IMR-90 (cell line): ENCODE measurements at regions not wholly inside any gene's neighbourhood (a gene's known extent, or its start where the extent isn't known, plus 50 kb on each side); places are given as distances from the start of the nearest gene placed in this dataset.

Experiments used
- ATAC-seq: fragments of 200-7000 bp; cut with Tn5 transposase; 2 replicates; pipeline ENCODE4 v1.9.1; 2020; ENCODE audit warnings: low read depth, mild to moderate bottlenecking, moderate library complexity
- BruUV-seq: library from RNA; stranded (reverse); fragments of 400-500 nt; replicated peaks from 2 replicates; lab custom pipeline; 2021; lab: Mats Ljungman, UMichigan
- CTCF ChIA-PET: fragments of 300-600 bp; formaldehyde crosslinking; extraction: SDS; loops from one replicate; lab custom pipeline; 2021; ENCODE audit warnings: antibody characterized with exemption; lab: Yijun Ruan, JAX
- POLR2A ChIA-PET: fragments of 300-600 bp; sonication (Branson Sonifier 250); formaldehyde crosslinking; loops from one replicate; lab custom pipeline; 2022; ENCODE audit warnings: antibody characterized with exemption; ENCODE audit not compliant: unreplicated experiment; lab: Charles Lee
- DNase-seq: peaks from one replicate; pipeline ENCODE4 v3.0.0; 2013
- H2AFZ ChIP-seq: replicated peaks from 2 replicates; pipeline ENCODE3; 2013; ENCODE audit warnings: low read length, mild to moderate bottlenecking; ENCODE audit not compliant: poor library complexity
- H2AK5ac ChIP-seq: 2 replicates; pipeline ENCODE4 v1.6.1; 2013; ENCODE audit warnings: low read depth, low read length, inconsistent platforms
- H2AK9ac ChIP-seq: replicated peaks from 2 replicates; pipeline ENCODE3; 2013; ENCODE audit warnings: mild to moderate bottlenecking, low read depth, low read length, moderate library complexity; ENCODE audit not compliant: poor library complexity
- H2BK120ac ChIP-seq: 2 replicates; pipeline ENCODE4 v1.6.1; 2013; ENCODE audit warnings: low read depth, low read length, inconsistent platforms
- H2BK15ac ChIP-seq: 3 replicates; pipeline ENCODE4 v1.6.1; 2013; ENCODE audit warnings: low read depth, low read length, inconsistent platforms
- H2BK20ac ChIP-seq: 2 replicates; pipeline ENCODE4 v1.6.1; 2013; ENCODE audit warnings: low read depth, mild to moderate bottlenecking, inconsistent platforms, low read length, moderate library complexity
- H2BK5ac ChIP-seq: 2 replicates; pipeline ENCODE4 v1.6.1; 2013; ENCODE audit warnings: mild to moderate bottlenecking, low read depth, low read length, inconsistent platforms; ENCODE audit not compliant: poor library complexity, severe bottlenecking
- H3K14ac ChIP-seq: replicated peaks from 2 replicates; pipeline ENCODE4 v1.6.1; 2013; ENCODE audit warnings: low read depth, low read length, inconsistent platforms
- H3K18ac ChIP-seq: 2 replicates; pipeline ENCODE4 v1.6.1; 2013; ENCODE audit warnings: low read depth, low read length, control low read depth
- H3K23ac ChIP-seq: 2 replicates; pipeline ENCODE4 v1.6.1; 2013; ENCODE audit warnings: low read depth, low read length, inconsistent platforms
- H3K27ac ChIP-seq: 2 replicates; pipeline ENCODE4 v1.5.1; 2013; ENCODE audit warnings: mild to moderate bottlenecking, control low read depth, low read length; ENCODE audit not compliant: insufficient read depth
- H3K27me3 ChIP-seq: 2 replicates; pipeline ENCODE4 v1.6.1; 2013; ENCODE audit warnings: low read length; ENCODE audit not compliant: control insufficient read depth, insufficient read depth
- H3K36me3 ChIP-seq: 2 replicates; pipeline ENCODE4 v1.6.1; 2013; ENCODE audit warnings: low read length, mixed read lengths; ENCODE audit not compliant: control insufficient read depth, insufficient read depth
- H3K4ac ChIP-seq: 2 replicates; pipeline ENCODE4 v1.6.1; 2013; ENCODE audit warnings: low read depth, low read length, inconsistent platforms
- H3K4me1 ChIP-seq: 2 replicates; pipeline ENCODE4 v1.6.1; 2013; ENCODE audit warnings: low read length, mixed read lengths; ENCODE audit not compliant: control insufficient read depth, insufficient read depth
- H3K4me2 ChIP-seq: 2 replicates; pipeline ENCODE4 v1.6.1; 2013; ENCODE audit warnings: low read depth, mild to moderate bottlenecking, control low read depth, low read length, moderate library complexity
- H3K4me3 ChIP-seq: 2 replicates; pipeline ENCODE4 v1.5.1; 2013; ENCODE audit warnings: low read depth, mild to moderate bottlenecking, control low read depth, low read length, moderate library complexity; ENCODE audit not compliant: insufficient read depth
- H3K56ac ChIP-seq: 2 replicates; pipeline ENCODE4 v1.6.1; 2013; ENCODE audit warnings: low read length, inconsistent platforms; ENCODE audit not compliant: insufficient read depth; ENCODE audit errors: extremely low read depth
- H3K79me1 ChIP-seq, 2 experiments: 2 replicates each; pipeline ENCODE4 v1.6.1; 2013; ENCODE audit warnings: low read length in 2 of 2, inconsistent platforms in 1 of 2, low read depth in 1 of 2
- H3K9ac ChIP-seq: 2 replicates; pipeline ENCODE4 v1.6.1; 2013; ENCODE audit warnings: low read depth, low read length, control low read depth
- H3K9me1 ChIP-seq: 2 replicates; pipeline ENCODE4 v1.6.1; 2013; ENCODE audit warnings: low read length, inconsistent platforms; ENCODE audit not compliant: insufficient read depth
- H3K9me3 ChIP-seq: 2 replicates; pipeline ENCODE4 v1.6.1; 2013; ENCODE audit warnings: low read length; ENCODE audit not compliant: control insufficient read depth, insufficient read depth
- H4K20me1 ChIP-seq: 2 replicates; pipeline ENCODE4 v1.6.1; 2013; ENCODE audit warnings: low read length, inconsistent platforms; ENCODE audit not compliant: insufficient read depth
- H4K5ac ChIP-seq: 2 replicates; pipeline ENCODE4 v1.6.1; 2013; ENCODE audit warnings: mild to moderate bottlenecking, low read depth, low read length, control low read depth
- H4K8ac ChIP-seq, 2 experiments: 2 replicates each; pipeline ENCODE4 v1.6.1; 2013; ENCODE audit warnings: low read depth in 2 of 2, low read length in 2 of 2, control low read depth in 1 of 2, inconsistent platforms in 1 of 2
- H4K91ac ChIP-seq: 2 replicates; pipeline ENCODE4 v1.6.1; 2013; ENCODE audit warnings: low read depth, low read length, inconsistent platforms; ENCODE audit not compliant: insufficient read depth
- CEBPB ChIP-seq: IDR thresholded peaks from 2 replicates; pipeline ENCODE4 v1.6.1; 2012; ENCODE audit warnings: low read depth, low read length, improper control_type of control experiment
- CHD1 ChIP-seq: IDR thresholded peaks from 2 replicates; pipeline ENCODE4 v1.6.1; 2012; ENCODE audit warnings: low read depth, low read length, improper control_type of control experiment
- FOS ChIP-seq: fragments of 150-350 bp; IDR thresholded peaks from 2 replicates; pipeline ENCODE4 v1.6.1; 2016; ENCODE audit warnings: low read depth, low read length
- MAZ ChIP-seq: IDR thresholded peaks from 2 replicates; pipeline ENCODE4 v1.6.1; 2012; ENCODE audit warnings: low read depth, mild to moderate bottlenecking, low read length, improper control_type of control experiment, moderate library complexity, borderline replicate concordance
- RFX5 ChIP-seq: IDR thresholded peaks from 2 replicates; pipeline ENCODE4 v1.8.0; 2012; ENCODE audit warnings: low read depth, mild to moderate bottlenecking, low read length, moderate library complexity
- SMC3 ChIP-seq: fragments of 150-350 bp; IDR thresholded peaks from 2 replicates; pipeline ENCODE4 v1.6.1; 2016; ENCODE audit warnings: low read depth, mild to moderate bottlenecking, antibody characterized with exemption, low read length, moderate library complexity
- WGBS, 2 experiments: methylation state at CpG; one replicate each; pipeline versions ENCODE4 v1.1.5 to v1.1.7; 2013; ENCODE audit warnings: missing lambda C conversion rate in 2 of 2; ENCODE audit not compliant: insufficient read length in 1 of 2; ENCODE audit errors: extremely low coverage in 2 of 2; 5-methylcytosine and 5-hydroxymethylcytosine counted together
- dilution Hi-C: fragments of 300-500 bp; cut with HindIII; formaldehyde crosslinking; loops from one replicate; pipeline ENCODE4 v1.14.3; 2018; ENCODE audit warnings: low sequenced_read_pairs; ENCODE audit not compliant: unreplicated experiment
- in situ Hi-C: fragments of 300-500 bp; cut with MboI; formaldehyde crosslinking; loops from 3 replicates; pipeline ENCODE4 v1.14.3; 2019; ENCODE audit warnings: low sequenced_read_pairs, inconsistent platforms, mixed read lengths
- intact Hi-C: fragments of 100-400 bp; cut with micrococcal nuclease; formaldehyde crosslinking; loops from 2 replicates; pipeline ENCODE4 v1.10.0; 2022
- TF ChIP-seq, protein P1 (sequence below): conservative IDR thresholded peaks from 2 replicates; pipeline ENCODE4 v1.5.1; 2012; ENCODE audit warnings: mild to moderate bottlenecking, low read depth, low read length, improper control_type of control experiment

DNA sequence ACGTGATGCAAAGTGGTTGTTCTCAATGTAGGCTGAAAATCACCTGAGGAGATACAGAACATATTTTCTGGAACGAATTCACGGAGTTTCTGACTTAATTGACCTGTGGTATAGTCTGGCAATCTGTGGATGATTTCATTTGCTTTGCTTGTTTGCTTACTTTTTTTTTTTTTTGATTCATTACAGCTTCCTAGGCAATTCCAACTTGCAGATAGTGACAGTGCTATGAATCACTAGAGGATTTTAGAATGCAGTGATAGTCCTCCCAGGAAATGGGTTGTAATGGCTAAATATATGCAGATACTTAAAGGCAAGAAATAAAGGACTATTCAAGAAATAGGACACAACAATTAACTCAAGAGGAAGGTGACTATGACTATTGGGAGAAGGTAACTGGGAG is 1378.1 kb upstream of the PRMT6 start:
- Histone ChIP-seq H2BK120ac (no peak overlapping the region), H3K79me1 (no peaks in the 10 kb centered on the region), H4K8ac (no peak overlapping the region), H3K23ac (no peak overlapping the region), H3K4me2 (no peak overlapping the region), H3K56ac (no peak overlapping the region), H3K36me3 (no peaks in the 10 kb centered on the region), H4K91ac (no peak overlapping the region), H2AFZ (no peak overlapping the region), H3K9me1 (no peaks in the 10 kb centered on the region), H3K18ac (no peak overlapping the region), H3K27me3 (no peaks in the 10 kb centered on the region), H3K9ac (no peak overlapping the region), H4K20me1 (no peaks in the 10 kb centered on the region), H2BK15ac (no peak overlapping the region), H3K4me1 (no peaks in the 10 kb centered on the region), H2AK9ac (no peak overlapping the region), H3K9me3 (no peaks in the 10 kb centered on the region), H2BK5ac (no peak overlapping the region), H3K27ac (no peak overlapping the region), H2BK20ac (no peak overlapping the region), H3K14ac (no peak overlapping the region), H3K4me3 (no peak overlapping the region), H3K4ac (no peak overlapping the region), H4K5ac (no peak overlapping the region), H2AK5ac (no peak overlapping the region)
- in situ Hi-C loops (no loop called here), intact Hi-C loops (no loop called here), dilution Hi-C loops (no loop called here)
- ATAC-seq (no peak), DNase-seq (no peak)
- TF ChIP-seq CHD1, result no peak
- no peak for TF ChIP-seq RFX5
- TF ChIP-seq, protein P1, sequence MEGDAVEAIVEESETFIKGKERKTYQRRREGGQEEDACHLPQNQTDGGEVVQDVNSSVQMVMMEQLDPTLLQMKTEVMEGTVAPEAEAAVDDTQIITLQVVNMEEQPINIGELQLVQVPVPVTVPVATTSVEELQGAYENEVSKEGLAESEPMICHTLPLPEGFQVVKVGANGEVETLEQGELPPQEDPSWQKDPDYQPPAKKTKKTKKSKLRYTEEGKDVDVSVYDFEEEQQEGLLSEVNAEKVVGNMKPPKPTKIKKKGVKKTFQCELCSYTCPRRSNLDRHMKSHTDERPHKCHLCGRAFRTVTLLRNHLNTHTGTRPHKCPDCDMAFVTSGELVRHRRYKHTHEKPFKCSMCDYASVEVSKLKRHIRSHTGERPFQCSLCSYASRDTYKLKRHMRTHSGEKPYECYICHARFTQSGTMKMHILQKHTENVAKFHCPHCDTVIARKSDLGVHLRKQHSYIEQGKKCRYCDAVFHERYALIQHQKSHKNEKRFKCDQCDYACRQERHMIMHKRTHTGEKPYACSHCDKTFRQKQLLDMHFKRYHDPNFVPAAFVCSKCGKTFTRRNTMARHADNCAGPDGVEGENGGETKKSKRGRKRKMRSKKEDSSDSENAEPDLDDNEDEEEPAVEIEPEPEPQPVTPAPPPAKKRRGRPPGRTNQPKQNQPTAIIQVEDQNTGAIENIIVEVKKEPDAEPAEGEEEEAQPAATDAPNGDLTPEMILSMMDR, result no peak
- no peak for TF ChIP-seq CEBPB
- no peak for TF ChIP-seq SMC3
- TF ChIP-seq MAZ, result no peak
- no peak for TF ChIP-seq FOS
- no TSS peak for BruUV-seq
- ChIA-PET CTCF (interaction anchor here (0.6 kb wide), 1 partner anchor 17 kb away, joined by 3 read pairs; no protein-coding TSS in a partner anchor), POLR2A (no interaction called here)
- WGBS, 2 experiments, result no CpG with 5 or more reads among the region's 3 CpGs
